ENCODE measurements at regions not wholly inside any gene's neighbourhood (a gene's known extent, or its start where the extent isn't known, plus 50 kb on each side); places are given as distances from the start of the nearest gene placed in this dataset.
"Not testable (repeated sequence)": the region's sequence is repeated elsewhere in the genome, so short reads cannot be mapped to it uniquely, and the experiment has no call there.

DNA sequence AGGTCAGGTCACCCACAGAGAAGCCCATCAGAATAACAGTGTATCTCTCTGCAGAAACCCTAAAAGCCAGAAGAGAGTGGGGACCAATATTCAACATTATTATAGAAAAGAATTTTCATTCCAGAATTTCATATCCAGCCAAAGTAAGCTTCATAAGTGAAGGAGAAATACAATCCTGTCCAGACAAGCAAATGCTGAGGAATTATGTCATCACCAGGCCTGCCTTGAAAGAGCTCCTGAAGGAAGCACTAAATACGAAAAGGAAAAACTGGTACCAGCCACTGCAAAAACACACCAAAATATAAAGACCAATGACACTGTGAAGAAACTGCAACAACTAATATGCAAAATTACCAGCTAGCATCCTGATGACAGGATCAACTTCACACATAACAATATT lies 260.0 kb upstream of the KYNU start:
- Histone ChIP-seq H3K4me1 (no peaks in the 10 kb centered on the region), H3K27ac (no peak overlapping the region), H3K9me3 (no peaks in the 10 kb centered on the region), H3K4me3 (no peak overlapping the region), H3K27me3 (no peaks in the 10 kb centered on the region), H3K36me3 (no peaks in the 10 kb centered on the region)
- WGBS, 2 donors (ENCODE audit: low coverage in 1 of 2) = 50 to 60% methylated on average over 1 of the region's 1 CpG
- ATAC-seq = no peak
- TF ChIP-seq POLR2A (IDR thresholded peaks at IDR 0.05) = no peak
- TF ChIP-seq, protein P1, sequence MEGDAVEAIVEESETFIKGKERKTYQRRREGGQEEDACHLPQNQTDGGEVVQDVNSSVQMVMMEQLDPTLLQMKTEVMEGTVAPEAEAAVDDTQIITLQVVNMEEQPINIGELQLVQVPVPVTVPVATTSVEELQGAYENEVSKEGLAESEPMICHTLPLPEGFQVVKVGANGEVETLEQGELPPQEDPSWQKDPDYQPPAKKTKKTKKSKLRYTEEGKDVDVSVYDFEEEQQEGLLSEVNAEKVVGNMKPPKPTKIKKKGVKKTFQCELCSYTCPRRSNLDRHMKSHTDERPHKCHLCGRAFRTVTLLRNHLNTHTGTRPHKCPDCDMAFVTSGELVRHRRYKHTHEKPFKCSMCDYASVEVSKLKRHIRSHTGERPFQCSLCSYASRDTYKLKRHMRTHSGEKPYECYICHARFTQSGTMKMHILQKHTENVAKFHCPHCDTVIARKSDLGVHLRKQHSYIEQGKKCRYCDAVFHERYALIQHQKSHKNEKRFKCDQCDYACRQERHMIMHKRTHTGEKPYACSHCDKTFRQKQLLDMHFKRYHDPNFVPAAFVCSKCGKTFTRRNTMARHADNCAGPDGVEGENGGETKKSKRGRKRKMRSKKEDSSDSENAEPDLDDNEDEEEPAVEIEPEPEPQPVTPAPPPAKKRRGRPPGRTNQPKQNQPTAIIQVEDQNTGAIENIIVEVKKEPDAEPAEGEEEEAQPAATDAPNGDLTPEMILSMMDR (IDR thresholded peaks at IDR 0.05) = no peak
- no peak for TF ChIP-seq EP300 (IDR thresholded peaks at IDR 0.05)
- TF ChIP-seq POLR2AphosphoS5 (IDR thresholded peaks at IDR 0.05) = no peak

DNA sequence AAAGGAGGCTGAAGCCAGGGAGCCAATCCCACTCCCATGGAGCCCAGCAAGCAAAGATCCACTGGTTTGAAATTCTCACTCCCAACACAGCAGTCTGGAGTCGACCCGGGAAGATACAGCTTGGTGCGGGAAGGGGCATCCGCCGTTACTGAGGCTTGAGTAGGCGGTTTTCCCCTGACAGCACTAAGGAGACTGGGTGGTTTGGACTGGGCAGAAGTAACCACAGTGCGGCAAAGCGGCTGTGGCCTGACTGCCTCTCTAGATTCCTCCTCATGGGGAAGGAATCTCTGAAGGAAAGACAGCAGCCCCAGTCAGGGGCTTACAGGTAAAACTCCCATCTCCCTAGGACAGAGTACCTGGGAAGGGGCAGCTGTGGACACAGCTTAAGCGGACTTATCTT lies 261.6 kb upstream of the KYNU start:
- TF ChIP-seq EP300 (IDR thresholded peaks at IDR 0.05) = no peak
- no peak for TF ChIP-seq POLR2AphosphoS5 (IDR thresholded peaks at IDR 0.05)
- TF ChIP-seq, protein P1 (IDR thresholded peaks at IDR 0.05) = no peak
- no peak for TF ChIP-seq POLR2A (IDR thresholded peaks at IDR 0.05)
- ATAC-seq = no peak
- WGBS, 2 donors (ENCODE audit: low coverage in 1 of 2) = 89% methylated on average over 5 of the region's 9 CpGs; no CpG with 5 or more reads in 1 of the 2 donors

DNA sequence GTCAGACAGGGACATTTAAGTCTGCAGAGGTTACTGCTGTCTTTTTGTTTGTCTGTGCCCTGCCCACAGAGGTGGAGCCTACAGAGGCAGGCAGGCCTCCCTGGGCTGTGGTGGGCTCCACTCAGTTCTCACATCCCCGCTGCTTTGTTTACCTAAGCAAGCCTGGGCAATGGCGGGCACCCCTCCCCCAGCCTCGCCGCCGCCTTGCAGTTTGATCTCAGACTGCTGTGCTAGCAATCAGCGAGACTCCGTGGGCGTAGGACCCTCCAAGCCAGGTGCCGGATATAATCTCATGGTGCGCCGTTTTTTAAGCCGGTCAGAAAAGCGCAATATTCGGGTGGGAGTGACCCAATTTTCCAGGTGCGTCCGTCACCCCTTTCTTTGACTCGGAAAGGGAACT lies 264.3 kb upstream of the KYNU start:
- not testable (repeated sequence) for H3K4me3 ChIP-seq, ATAC-seq, H3K27me3 ChIP-seq, H3K27ac ChIP-seq, H3K36me3 ChIP-seq, H3K4me1 ChIP-seq, H3K9me3 ChIP-seq
- WGBS, 2 donors (ENCODE audit: low coverage in 1 of 2) = 80 to 100% methylated on average over 1 to 4 of the region's 17 CpGs

More for the DNA sequence above, 261.6 kb upstream of the KYNU start:
- Histone ChIP-seq H3K36me3 (no peaks in the 10 kb centered on the region), H3K4me1 (no peaks in the 10 kb centered on the region), H3K9me3 (no peaks in the 10 kb centered on the region), H3K27me3 (no peaks in the 10 kb centered on the region), H3K27ac (no peak overlapping the region), H3K4me3 (no peak overlapping the region)

DNA sequence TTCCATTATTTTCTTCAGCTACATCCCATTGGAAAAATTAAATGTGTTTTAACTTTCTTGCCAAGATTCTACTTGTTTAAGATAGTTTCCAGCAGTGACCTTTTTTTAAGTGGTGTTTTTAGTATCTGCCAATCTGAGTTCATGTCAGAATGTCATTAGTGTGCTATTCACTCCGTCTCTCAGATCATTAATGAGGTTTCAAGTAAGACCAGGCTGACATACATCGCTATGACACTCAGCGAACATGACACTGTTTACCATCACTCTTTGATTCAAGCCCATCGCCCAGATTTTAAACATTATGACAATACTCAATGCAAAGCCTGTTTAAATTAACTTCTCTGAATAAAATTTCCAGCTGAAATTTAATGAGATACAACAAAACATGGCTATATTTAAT lies 272.0 kb upstream of the KYNU start:
- H3K9me3 ChIP-seq = no peaks in the 10 kb centered on the region
- ATAC-seq = no peak
- H3K36me3 ChIP-seq = no peaks in the 10 kb centered on the region
- no peak for TF ChIP-seq EP300 (IDR thresholded peaks at IDR 0.05)
- TF ChIP-seq, protein P1 (IDR thresholded peaks at IDR 0.05) = no peak
- TF ChIP-seq POLR2AphosphoS5 (IDR thresholded peaks at IDR 0.05) = no peak
- no peak for TF ChIP-seq POLR2A (IDR thresholded peaks at IDR 0.05)
- 14 to 22% methylated on average over 4 of the region's 4 CpGs for WGBS, 2 donors (ENCODE audit: low coverage in 1 of 2)
- no peak overlapping the region for H3K27ac ChIP-seq
- H3K4me1 ChIP-seq = no peaks in the 10 kb centered on the region
- H3K4me3 ChIP-seq = no peak overlapping the region
- no peaks in the 10 kb centered on the region for H3K27me3 ChIP-seq

DNA sequence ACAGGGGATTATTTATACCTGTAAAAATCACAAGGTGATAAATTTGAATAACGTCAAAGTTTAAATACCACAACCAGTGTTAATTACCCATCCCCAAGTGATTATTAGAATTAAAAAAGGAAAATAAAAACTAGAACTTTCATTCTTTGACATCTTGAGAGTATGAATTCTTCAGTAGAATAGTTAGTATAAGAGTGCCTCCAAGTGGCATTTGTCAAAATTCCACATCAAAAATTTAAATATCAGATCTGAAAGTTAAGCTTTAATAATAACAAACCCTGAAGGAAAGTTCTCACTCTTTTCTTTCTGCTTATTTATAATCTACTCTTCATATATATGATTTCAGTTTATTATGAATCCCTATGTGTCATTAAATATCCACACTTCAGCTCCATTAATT lies 273.7 kb upstream of the KYNU start:
- Histone ChIP-seq H3K27ac (no peak overlapping the region), H3K4me1 (no peaks in the 10 kb centered on the region), H3K36me3 (no peaks in the 10 kb centered on the region), H3K4me3 (no peak overlapping the region), H3K9me3 (no peaks in the 10 kb centered on the region), H3K27me3 (no peaks in the 10 kb centered on the region)
- no peak for ATAC-seq
- 20 to 29% methylated on average over 1 of the region's 1 CpG for WGBS, 2 donors (ENCODE audit: low coverage in 1 of 2)
- TF ChIP-seq EP300 (IDR thresholded peaks at IDR 0.05) (no peak), POLR2A (IDR thresholded peaks at IDR 0.05) (no peak), POLR2AphosphoS5 (IDR thresholded peaks at IDR 0.05) (no peak)
- TF ChIP-seq, protein P1 (IDR thresholded peaks at IDR 0.05) = no peak
